Upper lobe of left lung (tissue), 6 donors: ENCODE measurements at regions not wholly inside any gene's neighbourhood (a gene's known extent, or its start where the extent isn't known, plus 50 kb on each side); places are given as distances from the start of the nearest gene placed in this dataset.

ENCODE experiments used
- ATAC-seq, 2 donors: fragments of 200-7000 bp; cut with Tn5 transposase; one replicate each; pipeline ENCODE4 v1.9.1; 2022; ENCODE audit warnings: mild to moderate bottlenecking in 2 of 2, moderate library complexity in 2 of 2; ENCODE audit not compliant: low FRiP score in 2 of 2
- DNase-seq, 2 donors: peaks; one replicate each; pipeline ENCODE4 v3.0.0-alpha.2; 2019 to 2020
- H3K27ac ChIP-seq, 4 donors: fragments of 200-600 bp; sonication (generic); one replicate each; pipeline ENCODE4 v1.5.1; 2016 to 2019
- H3K27me3 ChIP-seq, 4 donors: fragments of 200-600 bp; sonication (generic); one replicate each; pipeline ENCODE4 v1.5.1; 2017 to 2019
- H3K36me3 ChIP-seq, 4 donors: fragments of 200-600 bp; sonication (generic); one replicate each; pipeline ENCODE4 v1.5.1; 2016 to 2019
- H3K4me1 ChIP-seq, 4 donors: fragments of 200-600 bp; sonication (generic); one replicate each; pipeline ENCODE4 v1.5.1; 2018 to 2019
- H3K4me3 ChIP-seq, 4 donors: fragments of 200-600 bp; sonication (generic); one replicate each; pipeline ENCODE4 v1.5.1; 2017 to 2019; ENCODE audit warnings: mild to moderate bottlenecking in 2 of 4, moderate library complexity in 1 of 4
- H3K9me3 ChIP-seq, 4 donors: fragments of 200-600 bp; sonication (generic); one replicate each; pipeline ENCODE4 v1.5.1; 2018 to 2019
- CTCF ChIP-seq, 6 experiments: fragments of 450-650 bp in 4 of 6; fragments of 200-600 bp in 2 of 6; sonication (generic) in 2 of 6; IDR thresholded peaks; one replicate each; pipeline ENCODE4 v1.5.1; 2016 to 2019; ENCODE audit warnings: antibody characterized with exemption in 6 of 6
- EP300 ChIP-seq, 4 donors: sonication (generic); formaldehyde crosslinking; IDR thresholded peaks; one replicate each; pipeline ENCODE4 v1.5.1; 2017; ENCODE audit warnings: antibody characterized with exemption in 4 of 4, control low read depth in 2 of 4
- POLR2A ChIP-seq, 4 donors: fragments of 450-650 bp; IDR thresholded peaks; one replicate each; pipeline ENCODE4 v1.5.1; 2016 to 2017; ENCODE audit warnings: antibody characterized with exemption in 4 of 4, mild to moderate bottlenecking in 2 of 4
- POLR2AphosphoS5 ChIP-seq, 2 donors: sonication (generic); formaldehyde crosslinking; IDR thresholded peaks; one replicate each; pipeline ENCODE4 v1.5.1; 2017; ENCODE audit warnings: antibody characterized with exemption in 2 of 2
- WGBS, 2 donors: methylation state at CpG; one replicate each; pipeline ENCODE4 v1.1.5; 2017 to 2018; 5-methylcytosine and 5-hydroxymethylcytosine counted together
- donor health status: DM: no; HTN: no; CAD: no; lungs with moderate emphysema.
- donor health status: DM: no; HTN: yes; CAD: no; lungs with severe emphysema.

GRCh38 chr1:219420913-219421312 lies 192.0 kb downstream of the ZC3H11B start:
- H3K9me3 ChIP-seq, result no peaks in the 10 kb centered on the region
- ATAC-seq (no peak), DNase-seq (no peak)
- no peaks in the 10 kb centered on the region for H3K4me1 ChIP-seq
- TF ChIP-seq POLR2AphosphoS5 (IDR thresholded peaks at IDR 0.05), result no peak
- no peaks in the 10 kb centered on the region for H3K36me3 ChIP-seq
- H3K27ac ChIP-seq, result no peak overlapping the region
- H3K4me3 ChIP-seq, result no peak overlapping the region
- no peaks in the 10 kb centered on the region for H3K27me3 ChIP-seq

GRCh38 chr1:219419860-219420259 lies 193.0 kb downstream of the ZC3H11B start:
- ATAC-seq (no peak), DNase-seq (no peak)
- H3K9me3 ChIP-seq, result no peaks in the 10 kb centered on the region
- no peaks in the 10 kb centered on the region for H3K27me3 ChIP-seq
- no peak for TF ChIP-seq EP300 (IDR thresholded peaks at IDR 0.05)
- TF ChIP-seq POLR2A (IDR thresholded peaks at IDR 0.05), result no peak
- TF ChIP-seq CTCF (IDR thresholded peaks at IDR 0.05), result no peak
- TF ChIP-seq POLR2AphosphoS5 (IDR thresholded peaks at IDR 0.05), result no peak
- H3K4me1 ChIP-seq, result no peaks in the 10 kb centered on the region
- no peak overlapping the region for H3K27ac ChIP-seq
- no peak overlapping the region for H3K4me3 ChIP-seq
- no peaks in the 10 kb centered on the region for H3K36me3 ChIP-seq

GRCh38 chr1:219419065-219419464 lies 193.8 kb downstream of the ZC3H11B start:
- ATAC-seq, result no peak
- no peak for TF ChIP-seq POLR2A (IDR thresholded peaks at IDR 0.05)
- TF ChIP-seq CTCF (IDR thresholded peaks at IDR 0.05), result no peak
- TF ChIP-seq POLR2AphosphoS5 (IDR thresholded peaks at IDR 0.05), result no peak
- TF ChIP-seq EP300 (IDR thresholded peaks at IDR 0.05), result no peak
- Histone ChIP-seq H3K36me3 (no peaks in the 10 kb centered on the region), H3K27ac (no peak overlapping the region), H3K4me3 (no peak overlapping the region), H3K27me3 (no peaks in the 10 kb centered on the region), H3K9me3 (no peaks in the 10 kb centered on the region), H3K4me1 (no peaks in the 10 kb centered on the region)
- 90% methylated on average over 1 of the region's 1 CpG; no CpG with 5 or more reads in 1 of the 2 donors for WGBS, 2 donors
- no peak for DNase-seq

- 84 to 90% methylated on average over 3 of the region's 3 CpGs for WGBS, 2 donors
Observed at GRCh38 chr1:219417610-219418009, 195.3 kb downstream of the ZC3H11B start.

GRCh38 chr1:219416598-219417238 lies 196.2 kb downstream of the ZC3H11B start:
- Histone ChIP-seq H3K27ac (no peak overlapping the region), H3K27me3 (no peaks in the 10 kb centered on the region), H3K4me3 (no peak overlapping the region), H3K36me3 (no peaks in the 10 kb centered on the region), H3K4me1 (no peaks in the 10 kb centered on the region), H3K9me3 (no peaks in the 10 kb centered on the region)
- DNase-seq (peak in 1 of 2 donors; percentile 36), ATAC-seq (peak in 1 of 2 donors; percentile 73)
- WGBS, 2 donors, result 33 to 83% methylated on average over 1 of the region's 1 CpG
- TF ChIP-seq POLR2AphosphoS5 (IDR thresholded peaks at IDR 0.05) (no peak), CTCF (IDR thresholded peaks at IDR 0.05) (peak; percentile 43 to 57 (median 52))

More at GRCh38 chr1:219417610-219418009, 195.3 kb downstream of the ZC3H11B start:
- TF ChIP-seq EP300 (IDR thresholded peaks at IDR 0.05) (no peak), CTCF (IDR thresholded peaks at IDR 0.05) (no peak), POLR2A (IDR thresholded peaks at IDR 0.05) (no peak), POLR2AphosphoS5 (IDR thresholded peaks at IDR 0.05) (no peak)
- H3K27me3 ChIP-seq, result no peaks in the 10 kb centered on the region
- DNase-seq (no peak), ATAC-seq (no peak)
- no peaks in the 10 kb centered on the region for H3K4me1 ChIP-seq
- H3K4me3 ChIP-seq, result no peak overlapping the region
- no peaks in the 10 kb centered on the region for H3K9me3 ChIP-seq
- H3K27ac ChIP-seq, result no peak overlapping the region
- no peaks in the 10 kb centered on the region for H3K36me3 ChIP-seq
